HepG2 (cell line): ENCODE measurements at regions not wholly inside any gene's neighbourhood (a gene's known extent, or its start where the extent isn't known, plus 50 kb on each side); places are given as distances from the start of the nearest gene placed in this dataset.

ENCODE experiments used
- ATAC-seq: fragments of 200-7000 bp; cut with Tn5 transposase; 3 replicates; pipeline ENCODE4 v1.9.1; 2020; ENCODE audit warnings: mild to moderate bottlenecking, moderate library complexity
- BruUV-seq: library from RNA; stranded (reverse); fragments of 400-500 nt; replicated peaks from 2 replicates; lab custom pipeline; 2021; lab: Mats Ljungman, UMichigan
- CTCF ChIA-PET: fragments of 300-600 bp; formaldehyde crosslinking; extraction: SDS; loops from one replicate; lab custom pipeline; 2021; ENCODE audit warnings: low total read pairs, inconsistent platforms, low intra/inter-chr PET ratio; lab: Yijun Ruan, JAX
- POLR2A ChIA-PET: fragments of 350-600 bp; sonication (Branson Sonifier 250); formaldehyde crosslinking; loops from one replicate; lab custom pipeline; 2020; ENCODE audit warnings: antibody characterized with exemption, inconsistent platforms; lab: Yijun Ruan, JAX
- DNase-seq: peaks from one replicate; pipeline ENCODE4 v3.0.0-alpha.2; 2015; ENCODE audit warnings: low spot score
- FAIRE-seq: peaks from 3 replicates; lab custom pipeline; 2011; peaks lifted over from hg19 to GRCh38; lab: Jason Lieb, UNC
- H2AFZ ChIP-seq: one replicate; pipeline ENCODE4 v1.6.1; 2011; ENCODE audit warnings: low read length, inconsistent platforms
- H3K27ac ChIP-seq: fragments of 300-600 bp; 3 replicates; pipeline ENCODE4 v1.8.0; 2011; ENCODE audit warnings: mixed run types, mild to moderate bottlenecking, mixed read lengths, low read length, inconsistent platforms; ENCODE audit not compliant: insufficient read depth; ENCODE audit errors: extremely low read length
- H3K27me3 ChIP-seq, 2 experiments: fragments of 200-600 bp in 1 of 2; 2 replicates in 1 of 2; 3 replicates in 1 of 2; pipeline versions ENCODE4 v1.6.0 to v1.8.0; 2011; ENCODE audit warnings: low read length in 2 of 2, mild to moderate bottlenecking in 2 of 2, moderate library complexity in 2 of 2, inconsistent platforms in 1 of 2; ENCODE audit not compliant: insufficient read depth in 2 of 2, control insufficient read depth in 1 of 2
- H3K36me3 ChIP-seq, 2 experiments: fragments of 200-600 bp in 1 of 2; replicated peaks in 1 of 2; 2 replicates in 1 of 2; 3 replicates in 1 of 2; pipeline versions ENCODE4 v1.5.1 to v1.8.0; 2011; ENCODE audit warnings: low read length in 2 of 2, inconsistent platforms in 1 of 2; ENCODE audit not compliant: insufficient read depth in 2 of 2, control insufficient read depth in 1 of 2
- H3K4me1 ChIP-seq: 2 replicates; pipeline ENCODE4 v1.5.1; 2012; ENCODE audit warnings: low read length, inconsistent platforms; ENCODE audit not compliant: insufficient read depth
- H3K4me2 ChIP-seq: 2 replicates; pipeline ENCODE4 v1.6.0; 2011; ENCODE audit warnings: low read depth, low read length, inconsistent platforms
- H3K4me3 ChIP-seq, 3 experiments: fragments of 200-600 bp in 1 of 3; sonication (generic), shearing (Covaris generic) in 1 of 3; replicated peaks in 1 of 3; 2 replicates each; pipeline ENCODE4 v1.5.1; 2011 to 2016; ENCODE audit warnings: low read length in 3 of 3, inconsistent platforms in 2 of 3, low read depth in 2 of 3, mild to moderate bottlenecking in 2 of 3, control low read depth in 1 of 3, mixed read lengths in 1 of 3; ENCODE audit not compliant: insufficient read depth in 1 of 3
- H3K79me2 ChIP-seq: one replicate; pipeline ENCODE4 v1.6.1; 2011; ENCODE audit warnings: low read length, inconsistent platforms; ENCODE audit not compliant: insufficient read depth
- H3K9ac ChIP-seq: 2 replicates; pipeline ENCODE4 v1.6.0; 2011; ENCODE audit warnings: mild to moderate bottlenecking, low read depth, low read length, inconsistent platforms; ENCODE audit not compliant: insufficient read depth
- H3K9me3 ChIP-seq: 2 replicates; pipeline ENCODE4 v1.5.1; 2012; ENCODE audit warnings: mild to moderate bottlenecking, low read length
- H4K20me1 ChIP-seq: 2 replicates; pipeline ENCODE4 v1.6.0; 2011; ENCODE audit warnings: inconsistent platforms, mild to moderate bottlenecking, low read length, moderate library complexity; ENCODE audit not compliant: insufficient read depth
- DNMT1 ChIP-seq: sonication (generic); formaldehyde crosslinking; IDR thresholded peaks from 2 replicates; pipeline ENCODE4 v1.5.1; 2020; ENCODE audit warnings: mild to moderate bottlenecking, missing genetic modification reagents
- ESRRA ChIP-seq: sonication (generic); formaldehyde crosslinking; IDR thresholded peaks from 2 replicates; pipeline ENCODE4 v1.5.1; 2020; ENCODE audit warnings: mild to moderate bottlenecking, low read depth, missing genetic modification reagents
- HMGA1 ChIP-seq: sonication (generic); formaldehyde crosslinking; conservative IDR thresholded peaks from 2 replicates; pipeline ENCODE4 v1.4.0; 2020; ENCODE audit warnings: missing genetic modification reagents
- NCOR1 ChIP-seq: fragments of 200-600 bp; sonication (generic); IDR thresholded peaks from 2 replicates; pipeline ENCODE4 v1.7.0; 2017; ENCODE audit warnings: antibody characterized with exemption, low read length, borderline replicate concordance
- ONECUT2 ChIP-seq: sonication (generic); formaldehyde crosslinking; IDR thresholded peaks from 2 replicates; pipeline ENCODE4 v1.4.0; 2020; ENCODE audit warnings: missing genetic modification reagents
- RFXANK ChIP-seq: IDR thresholded peaks from 2 replicates; pipeline ENCODE4 v1.6.1; 2016
- SMC3 ChIP-seq: IDR thresholded peaks from 2 replicates; pipeline ENCODE4 v1.6.1; 2011; ENCODE audit warnings: low read length, improper control_type of control experiment
- THAP7 ChIP-seq: sonication (generic); formaldehyde crosslinking; IDR thresholded peaks from 2 replicates; pipeline ENCODE4 v1.8.1; 2023; ENCODE audit warnings: mild to moderate bottlenecking, missing genetic modification reagents
- WIZ ChIP-seq: sonication (generic); formaldehyde crosslinking; IDR thresholded peaks from 2 replicates; pipeline ENCODE4 v1.5.1; 2020; ENCODE audit warnings: mild to moderate bottlenecking, missing genetic modification reagents
- ZBTB38 ChIP-seq: sonication (generic); formaldehyde crosslinking; IDR thresholded peaks from 2 replicates; pipeline ENCODE4 v1.5.1; 2020; ENCODE audit warnings: mild to moderate bottlenecking, missing genetic modification reagents
- ZBTB42 ChIP-seq: sonication (generic); formaldehyde crosslinking; IDR thresholded peaks from 2 replicates; pipeline ENCODE4 v1.5.0; 2020; ENCODE audit warnings: mild to moderate bottlenecking, missing genetic modification reagents
- ZNF678 ChIP-seq: sonication (generic); formaldehyde crosslinking; IDR thresholded peaks from 2 replicates; pipeline ENCODE4 v1.4.0; 2020; ENCODE audit warnings: mild to moderate bottlenecking, missing genetic modification reagents
- ZNF781 ChIP-seq: sonication (generic); formaldehyde crosslinking; IDR thresholded peaks from 2 replicates; pipeline ENCODE4 v1.5.1; 2020; ENCODE audit warnings: borderline replicate concordance, mild to moderate bottlenecking, missing genetic modification reagents; ENCODE audit errors: not compliant biosample characterization
- ZNF850 ChIP-seq: sonication (generic); formaldehyde crosslinking; conservative IDR thresholded peaks from 2 replicates; pipeline ENCODE4 v1.9.0; 2021; ENCODE audit warnings: mild to moderate bottlenecking, missing genetic modification reagents
- WGBS: methylation state at CpG from one replicate; pipeline ENCODE4 v1.1.6; 2017; ENCODE audit warnings: low lambda C conversion rate; 5-methylcytosine and 5-hydroxymethylcytosine counted together
- in situ Hi-C: cut with HindIII; loops from 2 replicates; pipeline ENCODE4 v1.10.0; 2017; ENCODE audit warnings: low pct_unique_long_range_greater_than_20kb; ENCODE audit not compliant: extremely low pct_ligation_motif_present
- intact Hi-C: fragments of 100-400 bp; cut with micrococcal nuclease; formaldehyde crosslinking; loops from one replicate; pipeline ENCODE4 v1.10.0; 2022; ENCODE audit not compliant: unreplicated experiment

GRCh38 chr15:75790631-75791336 lies 52.5 kb upstream of the UBE2Q2 start:
- H2AFZ ChIP-seq = no peak overlapping the region
- H3K4me2 ChIP-seq = no peak overlapping the region
- intact Hi-C loops = no loop called here
- BruUV-seq = no TSS peak
- no peak for ATAC-seq
- ChIA-PET CTCF (no interaction called here), POLR2A (no interaction called here)
- no peaks in the 10 kb centered on the region for H4K20me1 ChIP-seq
- H3K27ac ChIP-seq = no peak overlapping the region
- H3K9ac ChIP-seq = no peak overlapping the region
- no peak overlapping the region for H3K4me3 ChIP-seq
- no peak for DNase-seq
- no peaks in the 10 kb centered on the region for H3K36me3 ChIP-seq
- WGBS = 41% methylated on average over 4 of the region's 11 CpGs
- TF ChIP-seq SMC3 (no peak), WIZ (CRISPR knock-in tag) (no peak), ESRRA (CRISPR knock-in tag) (no peak), HMGA1 (CRISPR knock-in tag) (no peak), ZNF850 (CRISPR knock-in tag) (no peak), DNMT1 (no peak), ONECUT2 (CRISPR knock-in tag) (no peak), ZNF678 (no peak), RFXANK (CRISPR knock-in tag) (no peak), THAP7 (CRISPR knock-in tag) (no peak), ZNF781 (no peak), NCOR1 (no peak), ZBTB42 (no peak), ZBTB38 (CRISPR knock-in tag) (no peak)
- no peak for FAIRE-seq
- no peaks in the 10 kb centered on the region for H3K79me2 ChIP-seq
- no peaks in the 10 kb centered on the region for H3K4me1 ChIP-seq
- H3K27me3 ChIP-seq = peaks cover 2 to 15% of the 10 kb centered on the region in 2 experiments; a peak in 4 of 5 replicates
- in situ Hi-C loops = no loop called here
- no peaks in the 10 kb centered on the region for H3K9me3 ChIP-seq
